HEK293T (cell line): ENCODE measurements at regions not wholly inside any gene's neighbourhood (a gene's known extent, or its start where the extent isn't known, plus 50 kb on each side); places are given as distances from the start of the nearest gene placed in this dataset.

Source experiments
- BHLHE40 ChIP-seq: fragments of 450-650 bp; IDR thresholded peaks from 2 replicates; pipeline ENCODE4 v1.6.1; 2016; ENCODE audit warnings: mild to moderate bottlenecking, moderate library complexity, borderline replicate concordance
- CTBP1 ChIP-seq: fragments of 450-650 bp; IDR thresholded peaks from 2 replicates; pipeline ENCODE4 v1.6.1; 2016; ENCODE audit warnings: borderline replicate concordance
- ELF4 ChIP-seq: fragments of 450-650 bp; IDR thresholded peaks from 2 replicates; pipeline ENCODE4 v1.6.1; 2017; ENCODE audit warnings: antibody characterized with exemption
- FOXA1 ChIP-seq: fragments of 450-650 bp; IDR thresholded peaks from 2 replicates; pipeline ENCODE4 v1.6.1; 2016; ENCODE audit warnings: mild to moderate bottlenecking
- FOXK2 ChIP-seq: fragments of 450-650 bp; IDR thresholded peaks from 2 replicates; pipeline ENCODE4 v1.6.1; 2016; ENCODE audit warnings: mild to moderate bottlenecking
- FOXM1 ChIP-seq: fragments of 450-650 bp; IDR thresholded peaks from 2 replicates; pipeline ENCODE4 v1.6.1; 2017; ENCODE audit warnings: mild to moderate bottlenecking, borderline replicate concordance
- HDGF ChIP-seq: fragments of 450-650 bp; IDR thresholded peaks from 2 replicates; pipeline ENCODE4 v1.6.1; 2017; ENCODE audit warnings: antibody characterized with exemption, borderline replicate concordance
- L3MBTL2 ChIP-seq: fragments of 450-650 bp; conservative IDR thresholded peaks from 2 replicates; pipeline ENCODE4 v1.6.1; 2016; ENCODE audit warnings: mild to moderate bottlenecking
- LEF1 ChIP-seq: fragments of 450-650 bp; IDR thresholded peaks from 2 replicates; pipeline ENCODE4 v1.6.1; 2017; ENCODE audit warnings: mild to moderate bottlenecking, borderline replicate concordance
- PKNOX1 ChIP-seq: fragments of 450-650 bp; IDR thresholded peaks from 2 replicates; pipeline ENCODE4 v1.6.1; 2016
- SP1 ChIP-seq: fragments of 450-650 bp; IDR thresholded peaks from 2 replicates; pipeline ENCODE4 v1.6.1; 2017
- SUZ12 ChIP-seq: fragments of 450-650 bp; IDR thresholded peaks from 2 replicates; pipeline ENCODE4 v1.6.1; 2016; ENCODE audit warnings: mild to moderate bottlenecking
- TARDBP ChIP-seq: fragments of 450-650 bp; IDR thresholded peaks from 2 replicates; pipeline ENCODE4 v1.6.1; 2016
- ZNF384 ChIP-seq: fragments of 450-650 bp; IDR thresholded peaks from 2 replicates; pipeline ENCODE4 v1.6.1; 2016

GRCh38 chr20:24877652-24878051, 71.4 kb upstream of the CST7 start:
- TF ChIP-seq TARDBP (no peak), FOXK2 (no peak), PKNOX1 (no peak), SP1 (no peak), HDGF (no peak), SUZ12 (no peak), L3MBTL2 (no peak), FOXA1 (no peak), BHLHE40 (no peak), ZNF384 (no peak), LEF1 (no peak), FOXM1 (no peak), ELF4 (no peak), CTBP1 (no peak)
